C4-2B (cell line): ENCODE measurements at regions not wholly inside any gene's neighbourhood (a gene's known extent, or its start where the extent isn't known, plus 50 kb on each side); places are given as distances from the start of the nearest gene placed in this dataset.
"Not testable (repeated sequence)": the region's sequence is repeated elsewhere in the genome, so short reads cannot be mapped to it uniquely, and the experiment has no call there.

Source experiments
- H3K27ac ChIP-seq: fragments of 450-650 bp; 2 replicates; pipeline ENCODE4 v1.5.1; 2017
- CTCF ChIP-seq: fragments of 450-650 bp; conservative IDR thresholded peaks from 2 replicates; pipeline ENCODE4 v1.5.1; 2017; ENCODE audit warnings: mild to moderate bottlenecking
- ZFX ChIP-seq: fragments of 450-650 bp; IDR thresholded peaks from 2 replicates; pipeline ENCODE4 v1.6.1; 2017

GRCh38 chr7:19533266-19533665 lies 175.6 kb downstream of the POLR1F start:
- H3K27ac ChIP-seq, result no peak overlapping the region
- no peak for TF ChIP-seq CTCF
- no peak for TF ChIP-seq ZFX

- H3K27ac ChIP-seq, result no peak overlapping the region
- TF ChIP-seq CTCF, result no peak
- TF ChIP-seq ZFX, result no peak
Measured at GRCh38 chr7:19530852-19531251, 178.0 kb downstream of the POLR1F start.

- TF ChIP-seq CTCF (no peak), ZFX (no peak)
Measured at GRCh38 chr7:19530261-19530660, 178.6 kb downstream of the POLR1F start.

GRCh38 chr7:19526639-19527038 lies 182.2 kb downstream of the POLR1F start:
- no peak for TF ChIP-seq ZFX
- TF ChIP-seq CTCF, result no peak
- H3K27ac ChIP-seq, result no peak overlapping the region

More at GRCh38 chr7:19530261-19530660, 178.6 kb downstream of the POLR1F start:
- H3K27ac ChIP-seq, result no peak overlapping the region

GRCh38 chr7:19522486-19522885 lies 186.4 kb downstream of the POLR1F start:
- no peak for TF ChIP-seq CTCF
- no peak for TF ChIP-seq ZFX
- H3K27ac ChIP-seq, result no peak overlapping the region

GRCh38 chr7:19520392-19520791 lies 188.4 kb downstream of the POLR1F start:
- TF ChIP-seq ZFX (no peak), CTCF (no peak)
- no peak overlapping the region for H3K27ac ChIP-seq

GRCh38 chr7:19519443-19520021 lies 189.3 kb downstream of the POLR1F start:
- TF ChIP-seq ZFX (no peak), CTCF (no peak)
- no peak overlapping the region for H3K27ac ChIP-seq

GRCh38 chr7:19517546-19517945 lies 191.3 kb downstream of the POLR1F start:
- H3K27ac ChIP-seq, result not testable (repeated sequence)
